Hindlimb muscle (tissue), 1 donor: ENCODE measurements at regions not wholly inside any gene's neighbourhood (a gene's known extent, or its start where the extent isn't known, plus 50 kb on each side); places are given as distances from the start of the nearest gene placed in this dataset.

Source experiments
- DNase-seq: peaks from one replicate; pipeline ENCODE4 v3.0.0-alpha.2; 2013

- no peak for DNase-seq
Observed at GRCh38 chr18:24947521-24948305, 404.3 kb downstream of the ZNF521 start.

GRCh38 chr18:24949908-24950307 lies 402.1 kb downstream of the ZNF521 start:
- no peak for DNase-seq

GRCh38 chr18:24954341-24954740 lies 397.6 kb downstream of the ZNF521 start:
- peak; percentile 20 for DNase-seq

GRCh38 chr18:24958001-24958400 lies 394.0 kb downstream of the ZNF521 start:
- no peak for DNase-seq

- peak; percentile 21 for DNase-seq
Observed at GRCh38 chr18:24959051-24959476, 392.9 kb downstream of the ZNF521 start.

- DNase-seq, result no peak
Observed at GRCh38 chr18:24964216-24964615, 387.8 kb downstream of the ZNF521 start.

GRCh38 chr18:24968238-24968775 lies 383.7 kb downstream of the ZNF521 start:
- DNase-seq, result no peak

GRCh38 chr18:24972577-24972976 lies 379.4 kb downstream of the ZNF521 start:
- no peak for DNase-seq

- no peak for DNase-seq
Observed at GRCh38 chr18:24974431-24974830, 377.5 kb downstream of the ZNF521 start.

GRCh38 chr18:24975496-24976372 lies 376.2 kb downstream of the ZNF521 start:
- no peak for DNase-seq

GRCh38 chr18:24976502-24976901 lies 375.5 kb downstream of the ZNF521 start:
- no peak for DNase-seq

GRCh38 chr18:24979235-24979634 lies 372.7 kb downstream of the ZNF521 start:
- DNase-seq, result no peak

- DNase-seq, result no peak
Observed at GRCh38 chr18:24982831-24983230, 369.1 kb downstream of the ZNF521 start.

GRCh38 chr18:24983566-24984139 lies 368.3 kb downstream of the ZNF521 start:
- DNase-seq, result no peak

- DNase-seq, result no peak
Observed at GRCh38 chr18:24985586-24985985, 366.4 kb downstream of the ZNF521 start.

- DNase-seq, result no peak
Observed at GRCh38 chr18:24986666-24987302, 365.2 kb downstream of the ZNF521 start.

GRCh38 chr18:24987303-24988252 lies 364.4 kb downstream of the ZNF521 start:
- peak; percentile 75 for DNase-seq

GRCh38 chr18:24988253-24988840 lies 363.6 kb downstream of the ZNF521 start:
- no peak for DNase-seq

GRCh38 chr18:24989760-24990593 lies 362.0 kb downstream of the ZNF521 start:
- DNase-seq, result no peak

GRCh38 chr18:24990671-24991134 lies 361.3 kb downstream of the ZNF521 start:
- no peak for DNase-seq
